PC-3 (cell line): ENCODE measurements at regions not wholly inside any gene's neighbourhood (a gene's known extent, or its start where the extent isn't known, plus 50 kb on each side); places are given as distances from the start of the nearest gene placed in this dataset.

Experiments used
- ATAC-seq: fragments of 200-7000 bp; cut with Tn5 transposase; 2 replicates; pipeline ENCODE4 v1.9.1; 2020; ENCODE audit warnings: mild to moderate bottlenecking, moderate library complexity
- BruUV-seq: library from RNA; stranded (reverse); fragments of 400-500 nt; replicated peaks from 2 replicates; lab custom pipeline; 2021; lab: Mats Ljungman, UMichigan
- CTCF ChIA-PET: fragments of 300-600 bp; sonication (Branson Sonifier 250); formaldehyde crosslinking; loops from one replicate; lab custom pipeline; 2022; ENCODE audit warnings: antibody characterized with exemption; lab: Charles Lee
- POLR2A ChIA-PET: fragments of 300-600 bp; sonication (Branson Sonifier 250); formaldehyde crosslinking; loops from one replicate; lab custom pipeline; 2022; ENCODE audit warnings: antibody characterized with exemption; ENCODE audit not compliant: unreplicated experiment; lab: Charles Lee
- DNase-seq: peaks from one replicate; pipeline ENCODE4 v3.0.0-alpha.2; 2015
- H2AFZ ChIP-seq: fragments of 300-600 bp; sonication (generic); 2 replicates; pipeline ENCODE4 v1.6.0; 2016; ENCODE audit warnings: antibody characterized with exemption, low read length
- H3F3A ChIP-seq: fragments of 300-600 bp; sonication (generic); one replicate; pipeline ENCODE4 v1.6.0; 2017; ENCODE audit warnings: antibody characterized with exemption, low read length, control low read depth, mild to moderate bottlenecking; ENCODE audit not compliant: unreplicated experiment
- H3K27ac ChIP-seq: fragments of 300-600 bp; sonication (generic); 2 replicates; pipeline ENCODE4 v1.5.1; 2016; ENCODE audit warnings: mild to moderate bottlenecking, low read length
- H3K27me3 ChIP-seq: fragments of 300-600 bp; sonication (generic); 2 replicates; pipeline ENCODE4 v1.6.1; 2016; ENCODE audit warnings: low read length, mixed read lengths
- H3K36me3 ChIP-seq: fragments of 300-600 bp; sonication (generic); 2 replicates; pipeline ENCODE4 v1.6.1; 2016; ENCODE audit warnings: low read depth, mixed run types, low read length, mixed read lengths
- H3K4me1 ChIP-seq: fragments of 300-600 bp; sonication (generic); 2 replicates; pipeline ENCODE4 v1.5.1; 2016; ENCODE audit warnings: low read length; ENCODE audit not compliant: insufficient read depth
- H3K4me2 ChIP-seq: fragments of 300-600 bp; sonication (generic); 2 replicates; pipeline ENCODE4 v1.6.0; 2016; ENCODE audit warnings: low read length
- H3K4me3 ChIP-seq: fragments of 300-600 bp; sonication (generic); 2 replicates; pipeline ENCODE4 v1.5.1; 2016; ENCODE audit warnings: mild to moderate bottlenecking, low read length, mixed read lengths
- H3K79me2 ChIP-seq: fragments of 300-600 bp; sonication (generic); 2 replicates; pipeline ENCODE4 v1.6.1; 2017; ENCODE audit warnings: low read length, mixed read lengths
- H3K9ac ChIP-seq: fragments of 300-600 bp; sonication (generic); 2 replicates; pipeline ENCODE4 v1.6.0; 2016; ENCODE audit warnings: mild to moderate bottlenecking, low read length
- H3K9me2 ChIP-seq: fragments of 300-600 bp; sonication (generic); replicated peaks from 2 replicates; pipeline ENCODE4 v1.6.1; 2016; ENCODE audit warnings: mixed run types, low read length, mixed read lengths
- H3K9me3 ChIP-seq: fragments of 300-600 bp; sonication (generic); 2 replicates; pipeline ENCODE4 v1.6.1; 2016; ENCODE audit warnings: low read length, mixed read lengths
- H4K20me1 ChIP-seq: fragments of 300-600 bp; sonication (generic); 2 replicates; pipeline ENCODE4 v1.6.1; 2016; ENCODE audit warnings: low read length, mixed read lengths
- EZH2 ChIP-seq: fragments of 300-600 bp; sonication (generic); IDR thresholded peaks from one replicate; pipeline ENCODE4 v1.6.1; 2017; ENCODE audit warnings: antibody characterized with exemption, mild to moderate bottlenecking, low read length; ENCODE audit not compliant: unreplicated experiment
- EZH2phosphoT487 ChIP-seq: fragments of 300-600 bp; sonication (generic); IDR thresholded peaks from 2 replicates; pipeline ENCODE4 v1.6.1; 2018; ENCODE audit warnings: mild to moderate bottlenecking, antibody characterized with exemption, low read length, borderline replicate concordance
- intact Hi-C: fragments of 100-400 bp; cut with micrococcal nuclease; formaldehyde crosslinking; loops from 2 replicates; pipeline ENCODE4 v1.9.0; 2023
- TF ChIP-seq, protein P1 (sequence below): fragments of 300-600 bp; sonication (generic); conservative IDR thresholded peaks from 2 replicates; pipeline ENCODE4 v1.5.1; 2017; ENCODE audit warnings: antibody characterized with exemption, low read depth, mild to moderate bottlenecking, low read length

GRCh38 chr12:111247083-111247783 is 121.7 kb downstream of the PHETA1 start:
- no peaks in the 10 kb centered on the region for H3K79me2 ChIP-seq
- no peak overlapping the region for H3K4me3 ChIP-seq
- no peak overlapping the region for H3K4me2 ChIP-seq
- H3K36me3 ChIP-seq: no peaks in the 10 kb centered on the region
- TF ChIP-seq EZH2: no peak
- TF ChIP-seq EZH2phosphoT487: no peak
- TF ChIP-seq, protein P1, sequence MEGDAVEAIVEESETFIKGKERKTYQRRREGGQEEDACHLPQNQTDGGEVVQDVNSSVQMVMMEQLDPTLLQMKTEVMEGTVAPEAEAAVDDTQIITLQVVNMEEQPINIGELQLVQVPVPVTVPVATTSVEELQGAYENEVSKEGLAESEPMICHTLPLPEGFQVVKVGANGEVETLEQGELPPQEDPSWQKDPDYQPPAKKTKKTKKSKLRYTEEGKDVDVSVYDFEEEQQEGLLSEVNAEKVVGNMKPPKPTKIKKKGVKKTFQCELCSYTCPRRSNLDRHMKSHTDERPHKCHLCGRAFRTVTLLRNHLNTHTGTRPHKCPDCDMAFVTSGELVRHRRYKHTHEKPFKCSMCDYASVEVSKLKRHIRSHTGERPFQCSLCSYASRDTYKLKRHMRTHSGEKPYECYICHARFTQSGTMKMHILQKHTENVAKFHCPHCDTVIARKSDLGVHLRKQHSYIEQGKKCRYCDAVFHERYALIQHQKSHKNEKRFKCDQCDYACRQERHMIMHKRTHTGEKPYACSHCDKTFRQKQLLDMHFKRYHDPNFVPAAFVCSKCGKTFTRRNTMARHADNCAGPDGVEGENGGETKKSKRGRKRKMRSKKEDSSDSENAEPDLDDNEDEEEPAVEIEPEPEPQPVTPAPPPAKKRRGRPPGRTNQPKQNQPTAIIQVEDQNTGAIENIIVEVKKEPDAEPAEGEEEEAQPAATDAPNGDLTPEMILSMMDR: no peak
- ATAC-seq: no peak
- H4K20me1 ChIP-seq: no peaks in the 10 kb centered on the region
- intact Hi-C loops: no loop called here
- no peak overlapping the region for H2AFZ ChIP-seq
- POLR2A ChIA-PET: no interaction called here
- no peaks in the 10 kb centered on the region for H3K9me2 ChIP-seq
- no peak overlapping the region for H3K27ac ChIP-seq
- BruUV-seq: no TSS peak
- no peak overlapping the region for H3K9ac ChIP-seq
- H3K9me3 ChIP-seq: no peaks in the 10 kb centered on the region
- DNase-seq: no peak
- H3F3A ChIP-seq: no peaks in the 10 kb centered on the region
- peaks cover 12% of the 10 kb centered on the region; the same call in 1 of the 2 replicates for H3K27me3 ChIP-seq
- CTCF ChIA-PET: no interaction called here
- H3K4me1 ChIP-seq: peaks cover 7% of the 10 kb centered on the region; the same call in 1 of the 2 replicates

DNA sequence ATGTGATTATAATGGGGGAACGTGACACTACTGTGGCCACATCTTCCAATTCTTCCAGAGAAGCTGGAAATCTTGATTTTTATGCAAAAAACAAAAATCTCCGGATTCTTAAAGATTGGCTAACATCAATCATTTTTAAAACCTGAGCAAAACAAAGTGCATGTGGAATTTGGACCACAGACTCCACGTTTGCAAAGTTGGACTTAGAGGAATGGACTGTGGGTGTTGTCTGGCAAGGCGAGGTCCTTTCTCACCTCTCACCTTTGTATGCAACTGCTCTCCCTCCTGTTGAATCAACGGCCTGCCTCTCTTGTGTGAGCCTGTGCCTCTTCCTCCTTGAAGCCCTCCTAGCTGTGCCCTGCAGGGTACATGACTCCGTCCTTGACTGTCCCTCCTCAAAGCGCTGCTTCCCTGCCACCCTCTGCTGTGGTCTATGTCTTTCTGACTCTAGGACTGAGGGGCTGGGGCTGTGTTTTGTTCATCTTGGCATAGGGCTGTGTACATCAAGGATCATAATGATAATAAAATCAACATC is 122.4 kb downstream of the PHETA1 start:
- peaks cover 12% of the 10 kb centered on the region; the same call in 1 of the 2 replicates for H3K27me3 ChIP-seq
- POLR2A ChIA-PET: no interaction called here

More for the DNA sequence above, 122.4 kb downstream of the PHETA1 start:
- Histone ChIP-seq H3F3A (no peaks in the 10 kb centered on the region), H3K36me3 (no peaks in the 10 kb centered on the region), H3K9ac (no peak overlapping the region), H3K79me2 (no peaks in the 10 kb centered on the region), H2AFZ (no peak overlapping the region), H3K4me3 (no peak overlapping the region), H3K4me1 (peaks cover 7% of the 10 kb centered on the region; the same call in 1 of the 2 replicates), H4K20me1 (no peaks in the 10 kb centered on the region), H3K4me2 (no peak overlapping the region), H3K9me2 (no peaks in the 10 kb centered on the region), H3K9me3 (no peaks in the 10 kb centered on the region), H3K27ac (no peak overlapping the region)
- DNase-seq: no peak
- no TSS peak for BruUV-seq
- CTCF ChIA-PET: no interaction called here
- TF ChIP-seq EZH2 (no peak), EZH2phosphoT487 (no peak)
- TF ChIP-seq, protein P1: no peak
- ATAC-seq: no peak
- intact Hi-C loops: no loop called here
